ENCODE measurements at regions not wholly inside any gene's neighbourhood (a gene's known extent, or its start where the extent isn't known, plus 50 kb on each side); places are given as distances from the start of the nearest gene placed in this dataset.

DNA sequence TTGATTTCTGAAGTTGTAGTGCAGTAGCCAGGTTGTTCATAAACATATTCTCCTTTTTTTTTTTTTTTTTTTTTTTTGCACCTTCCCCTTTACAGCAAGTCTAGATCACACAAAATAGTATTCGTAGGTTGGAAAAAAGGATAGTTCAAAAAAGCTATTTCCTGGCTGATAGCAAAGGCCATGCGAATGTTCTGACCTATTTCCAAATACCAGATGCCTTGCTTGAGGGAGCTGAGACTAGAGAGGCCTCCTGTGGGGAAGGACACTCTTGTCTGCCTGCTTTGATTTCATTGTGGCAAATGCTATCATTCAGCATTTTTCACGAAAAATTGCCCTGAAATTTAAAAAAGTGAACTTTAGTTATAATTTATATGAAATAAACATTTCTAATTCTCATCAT lies 111.4 kb downstream of the MAD2L1 start:
- Histone ChIP-seq H2AFZ (replicated peaks; ENCODE audit: low read length, poor library complexity) (no peak overlapping the region), H4K5ac (ENCODE audit: low read depth, low read length) (no peak overlapping the region), H4K91ac (ENCODE audit: insufficient read depth, low read depth, low read length) (no peak overlapping the region), H2BK5ac (ENCODE audit: low read depth, low read length, poor library complexity, severe bottlenecking) (no peak overlapping the region), H3K23ac (ENCODE audit: low read depth, low read length) (no peak overlapping the region), H3K36me3 (ENCODE audit: control insufficient read depth, insufficient read depth, low read length) (no peaks in the 10 kb centered on the region), H2AK5ac (ENCODE audit: low read depth, low read length) (no peak overlapping the region), H3K79me1 (ENCODE audit: low read depth in 1 of 2, low read length in 2 of 2) (no peaks in the 10 kb centered on the region), H2BK15ac (ENCODE audit: low read depth, low read length) (no peak overlapping the region), H2BK120ac (ENCODE audit: low read depth, low read length) (no peak overlapping the region), H3K18ac (ENCODE audit: low read depth, low read length) (no peak overlapping the region), H3K56ac (ENCODE audit: extremely low read depth, insufficient read depth, low read length) (no peak overlapping the region), H3K9me3 (ENCODE audit: control insufficient read depth, insufficient read depth, low read length) (no peaks in the 10 kb centered on the region), H3K27me3 (ENCODE audit: control insufficient read depth, insufficient read depth, low read length) (no peaks in the 10 kb centered on the region), H3K27ac (ENCODE audit: insufficient read depth, low read length) (no peak overlapping the region), H4K20me1 (ENCODE audit: insufficient read depth, low read length) (no peaks in the 10 kb centered on the region), H3K4me3 (ENCODE audit: insufficient read depth, low read depth, low read length) (no peak overlapping the region), H3K4me2 (ENCODE audit: low read depth, low read length) (no peak overlapping the region), H3K9me1 (ENCODE audit: insufficient read depth, low read length) (no peaks in the 10 kb centered on the region), H3K4ac (ENCODE audit: low read depth, low read length) (no peak overlapping the region), H2AK9ac (replicated peaks; ENCODE audit: low read depth, low read length, poor library complexity) (no peak overlapping the region), H4K8ac (ENCODE audit: low read depth in 2 of 2, low read length in 2 of 2) (no peak overlapping the region), H3K4me1 (ENCODE audit: control insufficient read depth, insufficient read depth, low read length) (no peaks in the 10 kb centered on the region), H2BK20ac (ENCODE audit: low read depth, low read length) (no peak overlapping the region), H3K14ac (replicated peaks; ENCODE audit: low read depth, low read length) (no peak overlapping the region), H3K9ac (ENCODE audit: low read depth, low read length) (no peak overlapping the region)
- ATAC-seq (ENCODE audit: low read depth) = no peak
- WGBS, 2 experiments (ENCODE audit: extremely low coverage in 2 of 2, insufficient read length in 1 of 2) = no CpG with 5 or more reads among the region's 3 CpGs
- no TSS peak for BruUV-seq (replicated peaks)
- ChIA-PET POLR2A (ENCODE audit: unreplicated experiment) (no interaction called here), CTCF (interaction anchor here (0.7 to 2.4 kb wide), 2 partner anchors 9 to 12 kb away, joined by 3 to 6 read pairs; no protein-coding TSS in a partner anchor)
- dilution Hi-C loops (cut with HindIII; ENCODE audit: low sequenced_read_pairs, unreplicated experiment) (no loop called here), intact Hi-C loops (cut with micrococcal nuclease) (no loop called here), in situ Hi-C loops (cut with MboI; ENCODE audit: low sequenced_read_pairs) (no loop called here)
- TF ChIP-seq, protein P1, sequence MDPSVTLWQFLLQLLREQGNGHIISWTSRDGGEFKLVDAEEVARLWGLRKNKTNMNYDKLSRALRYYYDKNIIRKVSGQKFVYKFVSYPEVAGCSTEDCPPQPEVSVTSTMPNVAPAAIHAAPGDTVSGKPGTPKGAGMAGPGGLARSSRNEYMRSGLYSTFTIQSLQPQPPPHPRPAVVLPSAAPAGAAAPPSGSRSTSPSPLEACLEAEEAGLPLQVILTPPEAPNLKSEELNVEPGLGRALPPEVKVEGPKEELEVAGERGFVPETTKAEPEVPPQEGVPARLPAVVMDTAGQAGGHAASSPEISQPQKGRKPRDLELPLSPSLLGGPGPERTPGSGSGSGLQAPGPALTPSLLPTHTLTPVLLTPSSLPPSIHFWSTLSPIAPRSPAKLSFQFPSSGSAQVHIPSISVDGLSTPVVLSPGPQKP (IDR thresholded peaks at IDR 0.05; ENCODE audit: borderline replicate concordance, low read depth, low read length) = no peak
- no peak for TF ChIP-seq MAZ (IDR thresholded peaks at IDR 0.05; ENCODE audit: borderline replicate concordance, low read depth, low read length)
- no peak for TF ChIP-seq RFX5 (IDR thresholded peaks at IDR 0.05; ENCODE audit: low read depth, low read length)
- TF ChIP-seq RAD21 (IDR thresholded peaks at IDR 0.05; ENCODE audit: low read length) = no peak
- TF ChIP-seq CHD1 (IDR thresholded peaks at IDR 0.05; ENCODE audit: low read depth, low read length) = no peak
- TF ChIP-seq NFE2L2 (IDR thresholded peaks at IDR 0.05; ENCODE audit: low read depth, low read length) = no peak
- TF ChIP-seq CEBPB (IDR thresholded peaks at IDR 0.05; ENCODE audit: low read depth, low read length) = no peak
- TF ChIP-seq SMC3 (IDR thresholded peaks at IDR 0.05; ENCODE audit: low read depth, low read length) = no peak
- TF ChIP-seq MXI1 (IDR thresholded peaks at IDR 0.05; ENCODE audit: borderline replicate concordance, low read depth, low read length) = no peak
- TF ChIP-seq, protein P2, sequence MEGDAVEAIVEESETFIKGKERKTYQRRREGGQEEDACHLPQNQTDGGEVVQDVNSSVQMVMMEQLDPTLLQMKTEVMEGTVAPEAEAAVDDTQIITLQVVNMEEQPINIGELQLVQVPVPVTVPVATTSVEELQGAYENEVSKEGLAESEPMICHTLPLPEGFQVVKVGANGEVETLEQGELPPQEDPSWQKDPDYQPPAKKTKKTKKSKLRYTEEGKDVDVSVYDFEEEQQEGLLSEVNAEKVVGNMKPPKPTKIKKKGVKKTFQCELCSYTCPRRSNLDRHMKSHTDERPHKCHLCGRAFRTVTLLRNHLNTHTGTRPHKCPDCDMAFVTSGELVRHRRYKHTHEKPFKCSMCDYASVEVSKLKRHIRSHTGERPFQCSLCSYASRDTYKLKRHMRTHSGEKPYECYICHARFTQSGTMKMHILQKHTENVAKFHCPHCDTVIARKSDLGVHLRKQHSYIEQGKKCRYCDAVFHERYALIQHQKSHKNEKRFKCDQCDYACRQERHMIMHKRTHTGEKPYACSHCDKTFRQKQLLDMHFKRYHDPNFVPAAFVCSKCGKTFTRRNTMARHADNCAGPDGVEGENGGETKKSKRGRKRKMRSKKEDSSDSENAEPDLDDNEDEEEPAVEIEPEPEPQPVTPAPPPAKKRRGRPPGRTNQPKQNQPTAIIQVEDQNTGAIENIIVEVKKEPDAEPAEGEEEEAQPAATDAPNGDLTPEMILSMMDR (conservative IDR thresholded peaks at IDR 0.05; ENCODE audit: low read depth, low read length) = no peak
- no peak for TF ChIP-seq POLR2A (IDR thresholded peaks at IDR 0.05; ENCODE audit: low read depth, low read length)
- TF ChIP-seq MAFK (IDR thresholded peaks at IDR 0.05; ENCODE audit: low read depth, low read length) = no peak
- peak; percentile 10 for DNase-seq
